Endothelial cell of umbilical vein (primary cell): ENCODE measurements at regions not wholly inside any gene's neighbourhood (a gene's known extent, or its start where the extent isn't known, plus 50 kb on each side); places are given as distances from the start of the nearest gene placed in this dataset.

Experiments used
- BruUV-seq: library from RNA; stranded (reverse); fragments of 400-500 nt; replicated peaks from 2 replicates; lab custom pipeline; 2021; lab: Mats Ljungman, UMichigan
- CTCF ChIA-PET: fragments of 300-600, 350-600 bp; sonication (Branson Sonifier 250); formaldehyde crosslinking; loops from one replicate; lab custom pipeline; 2021; ENCODE audit warnings: antibody characterized with exemption, inconsistent platforms; lab: Charles Lee
- POLR2A ChIA-PET: fragments of 300-600, 350-600 bp; sonication (Branson Sonifier 250); formaldehyde crosslinking; loops from one replicate; lab custom pipeline; 2021; ENCODE audit warnings: antibody characterized with exemption, inconsistent platforms; lab: Charles Lee
- DNase-seq: peaks from one replicate; pipeline ENCODE4 v3.0.0-alpha.2; 2011; ENCODE audit warnings: low read depth, low spot score
- FAIRE-seq: peaks from 2 replicates; lab custom pipeline; 2011; peaks lifted over from hg19 to GRCh38; lab: Jason Lieb, UNC
- H2AFZ ChIP-seq: 2 replicates; pipeline ENCODE4 v1.6.0; 2012; ENCODE audit warnings: low read depth, low read length, control low read depth, inconsistent platforms
- H3K27ac ChIP-seq: 2 replicates; pipeline ENCODE4 v1.5.1; 2011; ENCODE audit warnings: low read depth, mild to moderate bottlenecking, control low read depth, low read length, moderate library complexity; ENCODE audit not compliant: insufficient read depth
- H3K27me3 ChIP-seq, 2 experiments: 2 replicates each; pipeline versions ENCODE4 v1.6.0 to v1.6.1; 2011; ENCODE audit warnings: low read length in 2 of 2, mixed read lengths in 1 of 2; ENCODE audit not compliant: control insufficient read depth in 2 of 2, insufficient read depth in 2 of 2
- H3K36me3 ChIP-seq, 2 experiments: 2 replicates in 1 of 2; 3 replicates in 1 of 2; pipeline ENCODE4 v1.5.1; 2011; ENCODE audit warnings: low read length in 2 of 2, mild to moderate bottlenecking in 1 of 2, moderate library complexity in 1 of 2; ENCODE audit not compliant: control insufficient read depth in 2 of 2, insufficient read depth in 2 of 2; ENCODE audit errors: extremely low read depth in 1 of 2
- H3K4me1 ChIP-seq: 3 replicates; pipeline ENCODE4 v1.5.1; 2011; ENCODE audit warnings: mild to moderate bottlenecking, low read length; ENCODE audit not compliant: control insufficient read depth, insufficient read depth; ENCODE audit errors: extremely low read depth
- H3K4me2 ChIP-seq: 2 replicates; pipeline ENCODE4 v1.6.1; 2011; ENCODE audit warnings: low read length, control low read depth, mixed read lengths; ENCODE audit not compliant: insufficient read depth
- H3K4me3 ChIP-seq, 3 experiments: fragments of 200-600 bp in 1 of 3; sonication (generic), shearing (Covaris generic) in 1 of 3; replicated peaks in 1 of 3; 2 replicates each; pipeline ENCODE4 v1.5.1; 2011 to 2016; ENCODE audit warnings: control low read depth in 3 of 3, low read length in 3 of 3, mild to moderate bottlenecking in 2 of 3, inconsistent platforms in 1 of 3, low read depth in 1 of 3, moderate library complexity in 1 of 3; ENCODE audit not compliant: insufficient read depth in 1 of 3
- H3K79me2 ChIP-seq: 2 replicates; pipeline ENCODE4 v1.6.0; 2012; ENCODE audit warnings: low read length, inconsistent platforms; ENCODE audit not compliant: control insufficient read depth, insufficient read depth
- H3K9ac ChIP-seq: replicated peaks from 2 replicates; pipeline ENCODE3; 2011; ENCODE audit warnings: low read length, control low read depth; ENCODE audit not compliant: insufficient read depth; ENCODE audit errors: extremely low read depth
- H3K9me1 ChIP-seq: replicated peaks from 3 replicates; pipeline ENCODE4 v1.6.0; 2011; ENCODE audit warnings: mild to moderate bottlenecking, low read length; ENCODE audit not compliant: control insufficient read depth, insufficient read depth; ENCODE audit errors: extremely low read depth
- H3K9me3 ChIP-seq: replicated peaks from 2 replicates; pipeline ENCODE4 v1.5.1; 2012; ENCODE audit warnings: low read length, inconsistent platforms; ENCODE audit not compliant: control insufficient read depth, insufficient read depth
- H4K20me1 ChIP-seq: replicated peaks from 2 replicates; pipeline ENCODE3; 2011; ENCODE audit warnings: mild to moderate bottlenecking, low read length; ENCODE audit not compliant: control insufficient read depth, insufficient read depth; ENCODE audit errors: extremely low read depth
- CTCF ChIP-seq, 2 donors: IDR thresholded peaks; 1 replicate in 1 of 2; 2 replicates in 1 of 2; pipeline ENCODE4 v1.5.1; 2011; ENCODE audit warnings: low read length in 2 of 2, mild to moderate bottlenecking in 2 of 2, moderate library complexity in 2 of 2, control low read depth in 1 of 2, inconsistent platforms in 1 of 2, low read depth in 1 of 2; ENCODE audit not compliant: insufficient read depth in 1 of 2; ENCODE audit errors: extremely low read depth in 1 of 2
- EZH2 ChIP-seq: IDR thresholded peaks from 2 replicates; pipeline ENCODE4 v1.6.1; 2012; ENCODE audit warnings: borderline replicate concordance, low read depth, mild to moderate bottlenecking, moderate library complexity, low read length, inconsistent platforms; ENCODE audit not compliant: severe bottlenecking
- FOS ChIP-seq: IDR thresholded peaks from 2 replicates; pipeline ENCODE4 v1.6.1; 2011; ENCODE audit warnings: mild to moderate bottlenecking, low read length, moderate library complexity, borderline replicate concordance; ENCODE audit not compliant: insufficient read depth
- GATA2 ChIP-seq: IDR thresholded peaks from 2 replicates; pipeline ENCODE4 v1.7.0; 2011; ENCODE audit warnings: low read depth, mild to moderate bottlenecking, moderate library complexity, mixed read lengths, low read length; ENCODE audit not compliant: insufficient read length, insufficient read depth
- JUN ChIP-seq: IDR thresholded peaks from 2 replicates; pipeline ENCODE4 v1.6.1; 2011; ENCODE audit warnings: borderline replicate concordance, low read depth; ENCODE audit not compliant: insufficient read length, insufficient read depth
- MAX ChIP-seq: IDR thresholded peaks from 2 replicates; pipeline ENCODE4 v1.6.1; 2011; ENCODE audit not compliant: insufficient read depth, insufficient read length
- MYC ChIP-seq: IDR thresholded peaks from one replicate; pipeline ENCODE4 v1.6.1; 2011; ENCODE audit warnings: mild to moderate bottlenecking, low read depth, low read length
- POLR2A ChIP-seq: IDR thresholded peaks from 2 replicates; pipeline ENCODE4 v1.6.1; 2012; ENCODE audit warnings: low read depth, mild to moderate bottlenecking, control low read depth, low read length
- POLR2AphosphoS5 ChIP-seq: IDR thresholded peaks from 2 replicates; pipeline ENCODE4 v1.6.1; 2012; ENCODE audit warnings: low read depth, mild to moderate bottlenecking, control low read depth, low read length, moderate library complexity; ENCODE audit not compliant: insufficient read depth
- dilution Hi-C: fragments of 300-500 bp; cut with MboI; formaldehyde crosslinking; loops from one replicate; pipeline ENCODE4 v1.15.0; 2019; ENCODE audit warnings: low sequenced_read_pairs; ENCODE audit not compliant: extremely low pct_ligation_motif_present
- intact Hi-C: fragments of 100-400 bp; cut with micrococcal nuclease; formaldehyde crosslinking; loops from one replicate; pipeline ENCODE4 v1.10.0; 2022

- no peaks in the 10 kb centered on the region for H3K36me3 ChIP-seq
- H3K9ac ChIP-seq: no peak overlapping the region
- ChIA-PET CTCF (no interaction called here), POLR2A (no interaction called here)
- dilution Hi-C loops (no loop called here), intact Hi-C loops (no loop called here)
- H2AFZ ChIP-seq: no peak overlapping the region
- no peak for DNase-seq
- no peaks in the 10 kb centered on the region for H3K9me1 ChIP-seq
- no peaks in the 10 kb centered on the region for H3K79me2 ChIP-seq
- TF ChIP-seq CTCF (IDR thresholded peaks at IDR 0.05; ENCODE audit: extremely low read depth in 1 of 2, insufficient read depth in 1 of 2, low read depth in 1 of 2, low read length in 2 of 2) (no peak), MYC (no peak), FOS (no peak), EZH2 (no peak), POLR2A (no peak), GATA2 (no peak), MAX (no peak), POLR2AphosphoS5 (no peak), JUN (no peak)
- BruUV-seq: no TSS peak
- H3K4me1 ChIP-seq: no peaks in the 10 kb centered on the region
- no peak overlapping the region for H3K27ac ChIP-seq
- no peaks in the 10 kb centered on the region for H4K20me1 ChIP-seq
- H3K9me3 ChIP-seq: no peaks in the 10 kb centered on the region
- H3K4me3 ChIP-seq: no peak overlapping the region
- no peaks in the 10 kb centered on the region for H3K27me3 ChIP-seq
- FAIRE-seq: no peak
- H3K4me2 ChIP-seq: no peak overlapping the region
Observed at GRCh38 chr3:76011121-76011520, 225.8 kb upstream of the ZNF717 start.
